SIG-M5 treated with dmso at 0.1 percent for 504 hours (cell line): ENCODE measurements at regions not wholly inside any gene's neighbourhood (a gene's known extent, or its start where the extent isn't known, plus 50 kb on each side); places are given as distances from the start of the nearest gene placed in this dataset.
"Not testable (repeated sequence)": the region's sequence is repeated elsewhere in the genome, so short reads cannot be mapped to it uniquely, and the experiment has no call there.

Experiments used
- DNase-seq: peaks from one replicate; lab custom pipeline; 2025; ENCODE audit not compliant: unreplicated experiment; lab: John Stamatoyannopoulos, UW

DNA sequence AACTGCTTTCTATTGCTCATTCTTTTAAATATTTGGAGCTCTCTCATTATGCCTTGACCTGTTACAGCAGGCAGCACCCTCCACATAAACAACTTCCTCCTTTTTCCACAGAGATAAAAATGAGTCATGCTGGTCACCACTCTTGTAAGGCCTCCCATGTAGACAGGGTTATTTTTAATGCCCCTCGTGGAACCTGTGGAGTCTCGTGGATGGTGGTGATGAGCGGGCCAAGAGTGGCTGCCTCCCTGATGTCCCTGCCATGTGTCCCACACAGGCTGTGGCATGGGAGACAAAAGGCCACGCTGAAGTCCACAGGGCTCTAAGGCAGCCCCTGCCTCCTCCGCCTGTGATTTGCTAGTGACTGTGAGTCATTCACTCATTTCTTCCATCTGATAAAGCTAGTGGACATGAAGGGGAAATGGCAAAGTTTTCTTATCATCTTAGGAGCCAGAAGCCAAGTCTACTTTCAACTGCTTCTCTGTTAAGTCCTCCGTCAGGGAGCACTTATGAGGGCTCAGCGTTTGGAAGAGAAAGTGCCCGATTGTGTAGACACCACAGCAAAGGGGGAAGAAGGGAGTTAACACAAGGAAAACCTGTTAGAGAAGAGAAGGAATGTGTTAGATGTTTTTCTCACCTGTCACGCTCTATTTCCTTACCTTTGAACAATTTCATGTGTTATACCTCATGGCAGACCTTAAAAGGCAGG, 121.6 kb upstream of the FAT1 start:
- peak; percentile 29 for DNase-seq

DNA sequence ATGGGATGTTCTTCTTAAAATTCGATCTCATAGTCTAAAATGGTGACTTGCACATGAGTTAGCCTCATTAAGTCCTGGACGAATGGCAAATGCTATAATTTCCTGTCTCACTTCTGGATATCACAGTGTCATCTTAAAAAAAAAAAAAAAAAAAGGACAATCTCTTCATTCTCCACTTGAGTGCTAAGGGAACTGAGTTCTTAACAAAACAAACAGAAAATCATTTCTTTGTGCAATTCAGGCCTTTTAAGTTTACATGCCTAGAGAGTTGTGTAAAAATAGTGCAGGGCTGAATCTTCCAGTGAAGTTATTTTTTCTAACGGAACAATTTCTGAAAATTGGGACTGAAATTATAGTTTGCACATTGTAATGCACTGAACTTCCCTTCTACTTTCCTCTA, 122.8 kb upstream of the FAT1 start:
- no peak for DNase-seq

DNA sequence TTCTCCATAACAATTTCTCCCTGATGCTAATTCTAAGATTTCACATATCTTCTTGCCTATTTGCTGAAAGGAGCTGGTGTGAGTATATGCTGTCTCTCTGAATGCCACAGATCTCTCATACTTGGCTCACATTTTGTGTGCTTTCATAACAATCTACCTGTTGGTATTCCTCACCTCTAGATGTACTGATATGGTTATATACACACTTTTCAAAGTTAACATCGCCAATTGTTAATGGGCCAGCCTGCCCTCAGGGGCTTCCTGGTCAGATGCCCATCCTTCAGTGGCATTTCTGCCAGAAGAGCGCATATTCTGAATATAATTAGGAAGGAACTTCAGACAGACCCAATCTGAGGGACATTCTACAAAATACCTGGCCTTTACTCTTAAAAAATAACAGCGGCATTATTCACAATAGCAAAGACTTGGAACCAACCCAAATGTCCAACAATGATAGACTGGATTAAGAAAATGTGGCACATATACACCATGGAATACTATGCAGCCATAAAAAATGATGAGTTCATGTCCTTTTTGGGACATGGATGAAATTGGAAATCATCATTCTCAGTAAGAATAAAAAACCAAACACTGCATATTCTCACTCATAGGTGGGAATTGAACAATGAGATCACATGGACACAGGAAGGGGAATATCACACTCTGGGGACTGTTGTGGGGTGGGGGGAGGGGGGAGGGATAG, 123.9 kb upstream of the FAT1 start:
- not testable (repeated sequence) for DNase-seq

DNA sequence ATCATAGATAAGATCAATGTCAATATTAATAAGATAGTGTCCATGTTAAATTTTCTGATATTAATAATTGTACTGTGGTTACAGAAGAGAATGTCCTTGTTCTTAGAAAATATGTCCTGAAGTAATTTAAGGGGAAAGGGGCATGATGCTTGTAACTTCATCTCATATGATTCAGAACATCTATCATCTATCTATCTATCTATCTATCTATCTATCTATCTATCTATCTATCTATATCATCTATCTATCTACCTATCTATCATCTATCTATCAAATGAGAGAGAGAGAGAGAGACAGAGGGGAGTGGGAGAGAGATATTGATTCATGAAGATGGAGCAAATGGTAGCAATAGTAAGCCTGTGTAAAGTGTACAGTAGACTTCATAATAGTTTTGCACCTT, 124.8 kb upstream of the FAT1 start:
- DNase-seq: no peak

DNA sequence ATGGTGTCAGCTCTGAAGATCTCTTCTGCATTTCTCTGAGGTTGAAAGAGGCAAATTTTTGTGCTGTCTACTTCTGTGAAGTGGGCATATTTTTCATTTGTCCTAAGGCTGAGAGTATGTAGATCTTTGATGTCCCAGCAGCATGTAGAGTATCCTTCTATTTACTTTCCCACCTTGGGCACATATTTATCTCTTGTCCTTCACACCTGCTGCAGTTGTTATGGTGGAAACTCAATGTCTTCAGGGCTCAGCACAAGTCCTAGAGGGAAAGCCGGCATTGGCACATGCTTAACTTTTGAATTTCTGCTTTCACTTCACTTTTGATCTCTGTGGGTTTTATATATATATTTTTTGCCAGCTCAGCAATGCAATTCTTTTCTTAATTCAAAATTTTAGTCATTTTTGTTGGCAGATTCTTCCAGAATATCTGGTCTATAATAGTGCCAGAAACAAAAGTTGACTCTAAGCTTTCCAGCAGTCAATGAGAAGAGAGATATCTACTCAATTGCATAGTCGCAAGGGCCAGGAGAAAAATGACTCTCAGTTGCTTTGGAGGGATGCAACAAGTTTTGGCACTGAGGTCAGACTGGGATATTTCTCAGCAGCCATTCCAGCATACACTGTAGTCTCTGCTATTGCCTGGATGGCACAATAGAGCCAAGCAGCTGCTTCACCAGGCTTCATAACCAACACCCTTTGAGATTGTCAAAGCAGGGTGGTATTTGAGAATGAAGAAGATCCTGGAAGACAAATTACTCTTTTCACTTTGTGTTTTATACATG, 127.8 kb upstream of the FAT1 start:
- no peak for DNase-seq

DNA sequence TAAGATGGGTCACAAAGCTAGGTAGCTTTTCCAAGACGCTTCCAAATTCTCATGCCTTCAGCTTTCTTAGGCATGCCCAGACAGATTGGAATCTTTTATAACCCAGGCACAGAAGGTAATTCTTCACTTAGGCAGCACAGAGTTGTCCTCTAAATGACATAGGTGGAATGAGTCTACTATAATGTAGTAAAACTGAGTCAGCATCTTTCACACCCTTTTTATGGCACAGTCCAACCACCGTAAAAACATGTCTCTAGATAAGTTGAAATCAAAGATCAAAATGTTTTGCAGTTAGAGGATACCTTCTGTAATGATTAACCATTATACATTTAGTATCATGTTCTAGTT, 128.4 kb upstream of the FAT1 start:
- DNase-seq: no peak

DNA sequence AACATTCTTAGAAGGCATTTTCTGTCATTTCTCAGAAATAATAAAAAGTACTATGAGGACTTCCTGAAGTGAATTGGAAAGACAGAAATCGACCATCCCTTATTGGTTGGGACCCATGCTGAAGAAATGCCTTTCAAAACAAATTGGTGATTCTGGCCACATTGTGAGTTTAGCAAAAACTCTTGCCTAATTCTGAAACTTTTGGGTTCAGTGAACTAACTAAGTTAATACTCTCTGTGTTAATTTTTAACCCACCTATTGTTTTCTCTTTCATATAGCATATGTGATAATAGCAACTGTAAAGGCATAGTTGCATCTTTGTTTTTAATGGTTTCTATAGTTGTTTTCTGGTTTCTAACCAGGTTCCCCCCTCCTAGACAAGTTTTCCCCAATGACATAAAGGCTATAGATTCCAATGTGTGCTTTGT, 129.3 kb upstream of the FAT1 start:
- DNase-seq: no peak

DNA sequence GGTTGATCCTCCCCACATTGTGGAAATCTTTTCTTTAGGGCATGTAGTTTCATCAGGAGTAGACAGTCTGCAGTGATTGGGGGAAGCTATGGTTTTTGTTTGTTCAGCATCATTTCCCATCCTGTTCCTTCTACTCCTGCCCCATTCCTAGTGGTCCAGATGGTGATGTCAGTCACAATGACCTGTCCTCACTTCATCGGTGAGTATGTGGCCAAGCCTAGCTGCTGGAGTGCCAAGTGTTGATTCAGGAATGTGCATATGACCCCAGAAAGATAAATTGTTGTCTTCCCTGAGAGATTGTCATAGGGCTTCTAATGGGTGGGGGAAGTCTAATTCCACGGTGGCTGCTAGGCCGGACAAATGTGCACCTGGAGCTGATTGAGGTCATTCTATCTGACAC, 130.6 kb upstream of the FAT1 start:
- no peak for DNase-seq

DNA sequence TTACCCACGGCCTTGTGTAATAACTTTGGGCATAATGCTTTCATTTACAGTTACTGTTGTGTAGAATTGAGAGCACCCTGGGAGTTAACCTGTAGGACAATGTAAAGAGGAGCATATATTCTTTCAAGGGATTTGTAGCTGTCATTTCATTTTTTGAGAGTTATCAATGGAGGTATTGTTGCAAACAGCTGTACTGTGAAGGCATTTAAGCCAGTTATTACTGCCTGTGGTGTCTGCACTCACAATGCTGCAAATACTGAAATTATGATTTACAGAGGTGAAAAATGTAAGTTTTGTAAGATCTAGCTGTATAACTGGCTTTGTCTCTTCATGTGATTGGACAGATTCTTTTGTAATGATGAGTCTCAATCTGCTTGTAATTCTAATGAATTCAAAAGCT, 131.5 kb upstream of the FAT1 start:
- DNase-seq: no peak

DNA sequence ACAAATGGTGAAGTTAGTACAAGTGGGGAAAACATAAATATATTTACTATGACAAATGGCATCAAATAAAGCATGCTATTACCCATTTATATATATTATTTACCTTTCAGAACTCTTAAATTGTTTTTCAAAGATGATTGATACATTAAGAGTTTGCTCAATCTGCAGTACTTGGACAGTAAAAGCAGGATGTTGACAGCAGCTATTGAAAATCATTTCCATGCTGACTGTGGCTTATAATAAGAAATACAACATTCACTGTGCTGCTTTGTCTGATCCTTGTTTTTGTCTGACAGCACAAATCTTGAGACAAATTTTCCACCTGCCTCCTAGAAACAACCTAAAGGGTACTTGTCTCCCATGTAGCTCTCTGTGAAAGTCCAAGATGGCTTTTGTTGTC, 134.1 kb upstream of the FAT1 start:
- no peak for DNase-seq

DNA sequence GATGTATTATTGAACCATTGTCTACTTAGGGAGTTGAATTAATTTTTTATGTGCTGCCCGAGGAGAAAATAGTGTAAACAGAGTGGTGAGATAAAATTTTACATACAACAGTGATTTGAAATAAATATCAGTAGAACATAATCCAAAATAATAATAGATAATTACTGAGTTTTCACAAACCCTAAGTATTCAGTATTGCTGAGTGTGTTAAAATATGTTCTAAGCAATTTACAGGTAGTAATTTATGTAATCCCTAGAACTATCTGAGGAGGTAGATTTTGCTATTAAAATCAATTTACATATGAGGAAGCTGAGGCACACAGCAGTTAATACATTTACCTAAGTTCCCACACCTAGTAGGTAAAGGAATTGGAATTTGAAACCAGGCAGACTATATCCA, 134.7 kb upstream of the FAT1 start:
- no peak for DNase-seq

DNA sequence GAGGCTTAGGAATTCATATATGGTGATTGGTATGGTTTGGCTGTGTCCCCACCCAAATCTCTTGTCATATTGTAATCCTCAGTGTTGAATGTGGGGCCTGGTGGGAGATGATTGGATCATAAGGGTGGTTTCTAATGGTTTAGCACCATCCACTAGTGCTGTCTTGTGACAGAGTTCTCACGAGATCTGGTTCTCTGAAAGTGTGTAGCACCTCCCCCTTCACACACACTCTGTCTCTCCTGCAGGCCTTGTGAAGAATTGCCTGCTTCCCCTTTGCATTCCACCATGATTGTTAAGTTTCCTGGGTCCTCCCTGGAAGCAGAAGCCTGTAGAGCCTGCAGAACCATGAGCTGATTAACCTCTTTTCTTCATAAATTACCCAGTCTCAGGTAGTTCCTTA, 135.8 kb upstream of the FAT1 start:
- no peak for DNase-seq

DNA sequence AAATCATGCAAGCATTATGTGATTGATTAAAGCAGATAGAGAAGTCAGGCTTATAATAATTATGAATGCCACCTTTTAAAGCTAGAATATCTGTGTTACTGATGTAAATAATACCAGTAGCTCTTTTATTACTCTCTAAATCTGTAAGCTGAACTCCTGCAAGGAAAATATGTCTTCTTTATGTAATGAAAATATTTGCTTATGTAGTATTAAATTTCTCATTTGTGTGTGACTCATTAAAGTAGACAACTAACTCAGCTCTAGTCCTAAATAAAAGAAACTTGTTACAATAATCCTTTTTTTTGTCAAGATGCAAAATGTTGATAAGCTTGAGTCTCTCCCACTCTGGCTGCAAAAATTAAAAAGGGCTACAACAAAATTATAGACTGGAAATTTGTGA, 137.7 kb upstream of the FAT1 start:
- DNase-seq: no peak

DNA sequence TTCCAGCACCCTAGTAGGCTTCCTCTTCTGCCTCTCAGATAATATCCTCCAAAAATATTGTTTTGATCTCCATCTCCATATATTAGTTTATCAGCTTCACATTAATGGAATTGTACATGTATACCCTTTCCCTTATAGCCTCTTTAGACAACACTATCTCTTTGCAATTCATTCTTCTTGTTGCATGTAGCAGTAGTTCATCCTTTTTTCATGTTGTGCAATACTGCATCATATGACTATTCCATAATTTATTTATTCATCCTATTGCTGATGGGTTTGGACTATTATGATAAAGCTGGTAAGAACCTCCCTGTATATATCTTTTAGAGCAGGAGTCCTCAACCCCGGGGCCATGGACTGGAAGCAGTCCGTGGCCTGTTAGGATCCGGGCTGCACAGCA, 148.2 kb upstream of the FAT1 start:
- DNase-seq: no peak

DNA sequence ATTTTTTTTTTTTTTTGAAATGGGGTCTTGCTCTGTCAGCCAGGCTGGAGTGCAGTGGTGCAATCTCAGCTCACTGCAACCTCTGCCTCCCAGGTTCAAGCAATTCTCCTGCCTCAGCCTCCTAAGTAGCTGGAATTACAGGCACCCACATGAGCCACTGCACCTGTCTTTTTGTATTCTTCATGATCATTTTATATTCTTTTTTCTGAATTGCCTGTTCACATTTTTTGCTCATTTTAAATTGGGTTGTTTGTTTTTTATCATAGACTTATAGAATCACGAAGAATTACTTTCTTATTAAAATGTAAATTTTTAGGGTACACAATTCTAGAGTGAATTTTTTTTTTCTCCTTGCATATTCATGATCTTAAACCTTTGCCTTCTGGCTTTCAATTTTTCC, 149.4 kb upstream of the FAT1 start:
- not testable (repeated sequence) for DNase-seq

DNA sequence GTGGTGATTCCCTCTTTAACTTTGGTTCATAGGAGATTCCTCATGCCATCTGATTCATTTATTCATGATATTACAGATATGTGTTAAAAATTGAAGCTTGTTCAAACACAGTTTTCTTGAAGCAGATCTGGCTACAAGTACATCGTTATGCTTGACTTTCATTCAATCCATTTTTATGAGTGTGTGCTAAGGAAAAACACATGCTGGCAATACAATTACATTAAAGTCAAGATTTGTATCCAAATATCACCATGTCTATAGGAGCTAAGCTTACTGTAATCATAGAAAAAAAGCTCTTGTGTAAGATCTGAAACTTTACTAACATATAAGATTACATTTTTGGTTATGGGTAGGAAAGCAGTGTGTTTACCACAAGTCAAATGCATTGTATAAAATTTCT, 151.8 kb upstream of the FAT1 start:
- DNase-seq: no peak

DNA sequence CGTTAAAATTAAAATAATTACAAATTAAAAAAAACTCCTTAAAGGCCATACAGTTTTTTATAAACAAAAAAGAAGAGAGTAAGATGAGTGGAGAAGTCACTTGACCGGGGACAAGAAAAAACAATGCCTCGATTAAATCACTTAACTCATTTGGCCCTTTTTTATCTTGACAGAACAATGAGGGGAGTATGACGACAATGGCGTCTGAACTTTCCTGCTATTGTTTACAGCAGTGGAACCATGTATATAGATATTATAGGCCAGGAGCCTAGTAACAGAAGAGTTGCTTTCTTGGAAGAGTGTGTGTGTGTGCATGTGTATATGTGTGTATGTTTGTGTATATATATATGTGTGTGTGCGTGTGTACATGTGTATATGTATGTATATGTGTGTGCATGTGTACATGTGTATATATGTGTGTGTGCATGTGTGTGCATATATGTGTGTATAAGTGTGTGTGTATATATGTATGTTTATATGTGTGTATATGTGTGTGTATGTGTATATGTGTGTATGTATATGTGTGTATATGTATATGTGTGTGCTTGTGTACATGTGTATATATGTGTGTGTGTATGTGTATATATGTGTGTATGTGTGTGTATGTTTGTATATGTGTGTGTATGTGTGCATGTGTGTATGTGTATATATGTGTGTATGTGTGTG, 153.4 kb upstream of the FAT1 start:
- no peak for DNase-seq

DNA sequence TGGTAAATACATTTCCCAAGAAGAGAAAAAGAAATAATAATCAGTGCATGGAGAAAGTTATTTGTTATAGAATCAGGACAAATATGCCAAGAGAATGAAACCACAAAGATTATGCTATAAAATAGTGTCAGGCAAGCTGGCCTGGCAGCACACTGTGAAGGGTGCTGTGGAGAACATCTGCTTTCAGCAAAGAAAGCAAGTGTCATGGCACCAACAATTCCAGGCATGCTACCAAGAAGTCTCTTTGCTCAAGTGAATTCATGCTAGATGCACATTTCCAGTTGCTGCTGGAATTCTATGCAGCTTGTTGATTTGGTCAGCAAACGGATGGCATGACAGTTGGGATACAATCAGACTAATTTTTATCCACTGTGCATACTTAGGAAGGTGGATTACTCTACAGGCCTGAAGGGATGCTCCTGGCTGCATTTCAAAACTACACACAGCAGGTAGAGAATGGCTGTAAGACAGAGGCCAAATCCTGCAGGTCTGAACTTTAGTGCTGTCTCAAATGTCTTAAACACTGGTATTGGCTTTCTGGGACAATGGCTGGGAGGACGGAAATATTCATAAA, 154.6 kb upstream of the FAT1 start:
- no peak for DNase-seq

DNA sequence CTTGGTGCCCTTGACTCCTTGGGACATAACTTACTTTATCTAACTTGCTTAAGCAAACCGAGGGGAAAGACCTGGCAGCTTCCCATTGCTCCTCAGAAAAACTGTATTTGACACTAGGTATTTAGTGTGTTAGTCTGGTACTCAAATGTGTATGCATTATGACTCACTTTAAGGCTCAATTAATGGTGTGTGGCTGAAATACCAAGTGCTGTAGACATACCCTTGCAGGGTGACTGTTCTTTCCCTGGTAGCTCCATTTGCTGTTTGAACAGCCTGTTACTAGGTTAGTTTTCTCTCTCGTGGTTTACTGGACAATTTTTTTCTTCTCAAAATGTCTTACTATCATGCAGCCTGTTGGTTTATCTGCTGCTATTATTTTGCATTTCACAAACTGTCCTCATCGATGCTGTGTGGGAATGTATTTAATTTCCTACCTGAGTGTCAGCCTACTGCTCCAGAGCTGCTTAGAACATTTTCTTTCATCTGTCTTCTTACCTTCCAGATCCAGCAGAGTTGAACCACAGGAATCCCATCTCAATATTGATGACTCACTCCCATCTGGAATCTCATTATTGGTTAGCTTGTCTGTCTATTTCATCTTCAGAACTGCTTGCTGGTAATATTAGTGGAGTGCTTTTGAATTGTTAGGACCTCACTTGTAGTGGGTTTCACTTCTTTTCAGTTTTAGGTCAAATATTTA, 158.0 kb upstream of the FAT1 start:
- DNase-seq: no peak

DNA sequence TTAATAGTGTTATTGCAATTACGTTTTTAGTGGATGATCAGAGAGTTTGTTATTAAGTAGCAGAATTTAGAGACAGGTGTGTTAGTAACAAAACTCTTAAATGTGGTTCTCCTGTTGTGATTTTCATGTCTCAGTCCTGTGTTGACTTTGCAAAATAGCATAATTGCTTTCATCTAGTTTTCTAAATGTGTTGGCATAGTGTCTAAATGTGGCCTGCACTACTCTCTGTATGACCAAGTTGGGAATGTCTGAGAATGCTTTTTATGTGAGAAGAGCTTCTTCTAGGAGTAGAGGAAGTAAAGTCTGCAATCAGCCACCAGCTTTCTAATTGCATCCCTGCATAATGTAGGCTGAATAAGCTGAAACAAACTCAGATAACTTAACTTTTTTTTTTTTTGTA, 158.6 kb upstream of the FAT1 start:
- DNase-seq: no peak

DNA sequence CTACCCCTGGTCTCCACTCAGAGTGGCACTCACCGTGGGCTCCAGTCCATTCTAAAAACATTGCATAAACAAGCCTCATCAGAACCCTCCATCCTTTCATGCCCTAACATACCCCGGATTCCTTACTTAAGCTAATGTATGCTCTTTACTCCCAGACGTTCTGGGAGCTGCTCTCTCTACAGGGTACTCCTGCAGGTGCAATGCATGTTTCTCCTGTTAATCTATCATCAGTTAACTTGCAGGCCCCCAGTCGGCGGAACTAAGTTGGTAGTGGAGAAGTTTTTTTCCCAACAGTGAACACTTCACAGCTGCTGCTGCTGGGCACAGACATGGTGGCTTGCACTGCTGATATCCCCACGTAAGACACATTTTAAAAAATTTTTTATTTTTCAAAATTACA, 161.6 kb upstream of the FAT1 start:
- no peak for DNase-seq
